ENCODE measurements at regions not wholly inside any gene's neighbourhood (a gene's known extent, or its start where the extent isn't known, plus 50 kb on each side); places are given as distances from the start of the nearest gene placed in this dataset.

- TF ChIP-seq RARB (CRISPR knock-in tag; IDR thresholded peaks at IDR 0.05) (no peak), ZNF565 (CRISPR knock-in tag; conservative IDR thresholded peaks at IDR 0.05; ENCODE audit: low read depth) (no peak), PATZ1 (CRISPR knock-in tag; IDR thresholded peaks at IDR 0.05; ENCODE audit: borderline replicate concordance) (no peak), OSR1 (CRISPR knock-in tag; IDR thresholded peaks at IDR 0.05) (no peak), GLIS3 (CRISPR knock-in tag; IDR thresholded peaks at IDR 0.05) (no peak), TOX (CRISPR knock-in tag; IDR thresholded peaks at IDR 0.05; ENCODE audit: borderline replicate concordance) (no peak), ISL1 (CRISPR knock-in tag; IDR thresholded peaks at IDR 0.05) (no peak)
- ATAC-seq: no peak
These were observed 623.5 kb downstream of the POM121L12 start for GRCh38 chr7:53658951-53659350.

- TF ChIP-seq CSDC2 (CRISPR knock-in tag; IDR thresholded peaks at IDR 0.05) (no peak), ESRRG (CRISPR knock-in tag; IDR thresholded peaks at IDR 0.05) (no peak)
- no peak for ATAC-seq
These were observed 626.3 kb downstream of the POM121L12 start for GRCh38 chr7:53661645-53662217.

GRCh38 chr7:53672681-53673080 lies 637.2 kb downstream of the POM121L12 start:
- no peak for TF ChIP-seq TCF4 (CRISPR knock-in tag; IDR thresholded peaks at IDR 0.05; ENCODE audit: borderline replicate concordance)
- TF ChIP-seq ZNF8 (CRISPR knock-in tag; IDR thresholded peaks at IDR 0.05): no peak
- no peak for TF ChIP-seq CSRNP3 (CRISPR knock-in tag; IDR thresholded peaks at IDR 0.05)
- no peak for TF ChIP-seq ARNTL (CRISPR knock-in tag; IDR thresholded peaks at IDR 0.05; ENCODE audit: borderline replicate concordance, low read depth)
- TF ChIP-seq SNAI2 (CRISPR knock-in tag; IDR thresholded peaks at IDR 0.05): no peak
- TF ChIP-seq ZFP30 (CRISPR knock-in tag; IDR thresholded peaks at IDR 0.05): no peak
- TF ChIP-seq ZNF565 (CRISPR knock-in tag; conservative IDR thresholded peaks at IDR 0.05; ENCODE audit: low read depth): no peak
- no peak for TF ChIP-seq ZC3H10 (CRISPR knock-in tag; IDR thresholded peaks at IDR 0.05)
- no peak for TF ChIP-seq ISL1 (CRISPR knock-in tag; IDR thresholded peaks at IDR 0.05)
- TF ChIP-seq GLIS3 (CRISPR knock-in tag; IDR thresholded peaks at IDR 0.05): no peak
- no peak for TF ChIP-seq ZNF70 (CRISPR knock-in tag; IDR thresholded peaks at IDR 0.05)
- TF ChIP-seq CSDC2 (CRISPR knock-in tag; IDR thresholded peaks at IDR 0.05): no peak
- no peak for ATAC-seq

- TF ChIP-seq ZNF70 (CRISPR knock-in tag; IDR thresholded peaks at IDR 0.05) (no peak), ISL1 (CRISPR knock-in tag; IDR thresholded peaks at IDR 0.05) (no peak), TOX (CRISPR knock-in tag; IDR thresholded peaks at IDR 0.05; ENCODE audit: borderline replicate concordance) (no peak)
These were observed 640.4 kb downstream of the POM121L12 start for GRCh38 chr7:53675835-53676234.

GRCh38 chr7:53684693-53685092 lies 649.3 kb downstream of the POM121L12 start:
- TF ChIP-seq POU6F1 (CRISPR knock-in tag; IDR thresholded peaks at IDR 0.05; ENCODE audit: borderline replicate concordance, low read depth): no peak
- no peak for TF ChIP-seq GLIS3 (CRISPR knock-in tag; IDR thresholded peaks at IDR 0.05)
- no peak for TF ChIP-seq TOX (CRISPR knock-in tag; IDR thresholded peaks at IDR 0.05; ENCODE audit: borderline replicate concordance)
- no peak for TF ChIP-seq TCF4 (CRISPR knock-in tag; IDR thresholded peaks at IDR 0.05; ENCODE audit: borderline replicate concordance)
- TF ChIP-seq ZNF70 (CRISPR knock-in tag; IDR thresholded peaks at IDR 0.05): no peak
- TF ChIP-seq ESRRG (CRISPR knock-in tag; IDR thresholded peaks at IDR 0.05): no peak
- no peak for TF ChIP-seq CSRNP3 (CRISPR knock-in tag; IDR thresholded peaks at IDR 0.05)
- no peak for TF ChIP-seq ZFP30 (CRISPR knock-in tag; IDR thresholded peaks at IDR 0.05)
- no peak for TF ChIP-seq PPARA (CRISPR knock-in tag; IDR thresholded peaks at IDR 0.05; ENCODE audit: borderline replicate concordance)
- TF ChIP-seq CSDC2 (CRISPR knock-in tag; IDR thresholded peaks at IDR 0.05): no peak
- no peak for ATAC-seq

More at GRCh38 chr7:53675835-53676234, 640.4 kb downstream of the POM121L12 start:
- ATAC-seq: no peak
